CD4-positive, alpha-beta T cell (primary cell): ENCODE measurements at regions not wholly inside any gene's neighbourhood (a gene's known extent, or its start where the extent isn't known, plus 50 kb on each side); places are given as distances from the start of the nearest gene placed in this dataset.

ENCODE experiments used
- ATAC-seq: fragments of 200-7000 bp; cut with Tn5 transposase; one replicate; pipeline ENCODE4 v1.10.0; 2022; ENCODE audit warnings: mild to moderate bottlenecking; ENCODE audit not compliant: poor library complexity
- CTCF ChIA-PET: fragments of 350-600 bp; sonication (Branson Sonifier 250); formaldehyde crosslinking; loops from one replicate; lab custom pipeline; 2021; ENCODE audit warnings: antibody characterized with exemption, inconsistent platforms; lab: Charles Lee
- POLR2A ChIA-PET: fragments of 350-600 bp; sonication (Branson Sonifier 250); formaldehyde crosslinking; loops from one replicate; lab custom pipeline; 2021; ENCODE audit warnings: antibody characterized with exemption, inconsistent platforms; lab: Charles Lee
- DNase-seq, 14 experiments: peaks; one replicate each; pipeline ENCODE4 v3.0.0-alpha.2; 2013 to 2020; ENCODE audit warnings: mixed read lengths in 2 of 14
- H3K27ac ChIP-seq, 2 donors: one replicate each; pipeline versions ENCODE4 v1.5.1 to v1.7.0; 2013; ENCODE audit warnings: low read length in 2 of 2, low read depth in 1 of 2, mild to moderate bottlenecking in 1 of 2
- H3K27me3 ChIP-seq, 2 experiments: 1 replicate in 1 of 2; 2 replicates in 1 of 2; pipeline versions ENCODE4 v1.6.1 to v1.7.0; 2013; ENCODE audit warnings: low read length in 2 of 2, control low read depth in 1 of 2, mild to moderate bottlenecking in 1 of 2, moderate library complexity in 1 of 2; ENCODE audit not compliant: insufficient read depth in 2 of 2, control insufficient read depth in 1 of 2
- H3K36me3 ChIP-seq: one replicate; pipeline ENCODE4 v1.6.1; 2013; ENCODE audit warnings: low read length, control low read depth; ENCODE audit not compliant: insufficient read depth
- H3K4me1 ChIP-seq: one replicate; pipeline ENCODE4 v1.6.1; 2013; ENCODE audit warnings: low read length, control low read depth; ENCODE audit not compliant: insufficient read depth
- H3K4me3 ChIP-seq: one replicate; pipeline ENCODE4 v1.5.1; 2013; ENCODE audit warnings: mild to moderate bottlenecking, low read length, moderate library complexity
- H3K9me3 ChIP-seq, 2 experiments: 1 replicate in 1 of 2; 2 replicates in 1 of 2; pipeline versions ENCODE4 v1.6.1 to v1.7.0; 2013; ENCODE audit warnings: low read length in 2 of 2, mild to moderate bottlenecking in 2 of 2, control low read depth in 1 of 2, moderate library complexity in 1 of 2; ENCODE audit not compliant: control insufficient read depth in 1 of 2, insufficient read depth in 1 of 2
- H3K27ac Mint-ChIP-seq: one replicate; pipeline ENCODE4 v1.8.0; 2020; ENCODE audit warnings: mixed read lengths
- H3K27me3 Mint-ChIP-seq: one replicate; pipeline ENCODE4 v1.8.0; 2021; ENCODE audit warnings: mixed read lengths
- H3K36me3 Mint-ChIP-seq: one replicate; pipeline ENCODE4 v1.8.0; 2021; ENCODE audit warnings: low read depth, mixed read lengths
- H3K4me1 Mint-ChIP-seq: one replicate; pipeline ENCODE4 v1.8.0; 2021; ENCODE audit warnings: low read depth, mixed read lengths
- H3K4me3 Mint-ChIP-seq: one replicate; pipeline ENCODE4 v1.8.0; 2020; ENCODE audit warnings: mild to moderate bottlenecking, mixed read lengths
- H3K9me3 Mint-ChIP-seq: one replicate; pipeline ENCODE4 v1.8.0; 2020; ENCODE audit warnings: mixed read lengths
- CTCF ChIP-seq: fragments of 200-600 bp; IDR thresholded peaks from one replicate; pipeline ENCODE4 v1.8.0; 2022; ENCODE audit warnings: antibody characterized with exemption, mild to moderate bottlenecking
- intact Hi-C, 2 experiments: fragments of 100-400 bp; cut with DNase I in 1 of 2; cut with micrococcal nuclease in 1 of 2; formaldehyde crosslinking; loops; one replicate each; pipeline versions ENCODE4 v1.15.1 to v1.9.0; 2023 to 2025; cut with DNase I, micrococcal nuclease

GRCh38 chr1:221241592-221241991 lies 362.3 kb downstream of the HLX start:
- ATAC-seq, result no peak
- Mint-ChIP-seq H3K36me3 (no peaks in the 10 kb centered on the region), H3K4me1 (no peaks in the 10 kb centered on the region), H3K9me3 (no peaks in the 10 kb centered on the region), H3K27ac (no peak overlapping the region), H3K4me3 (no peak overlapping the region), H3K27me3 (peaks cover 10% of the 10 kb centered on the region)
- ChIA-PET CTCF (no interaction called here), POLR2A (no interaction called here)
- no peak overlapping the region for H3K4me3 ChIP-seq
- H3K27ac ChIP-seq, result no peak overlapping the region
- TF ChIP-seq CTCF, result no peak
- no peaks in the 10 kb centered on the region for H3K36me3 ChIP-seq
- H3K4me1 ChIP-seq, result no peaks in the 10 kb centered on the region
- no peak for DNase-seq
- intact Hi-C loops, result no loop called here
- no peaks in the 10 kb centered on the region for H3K27me3 ChIP-seq
- H3K9me3 ChIP-seq, result no peaks in the 10 kb centered on the region

GRCh38 chr1:221246067-221246466 lies 366.8 kb downstream of the HLX start:
- Mint-ChIP-seq H3K27me3 (peaks cover 15% of the 10 kb centered on the region), H3K36me3 (no peaks in the 10 kb centered on the region), H3K4me1 (no peaks in the 10 kb centered on the region), H3K9me3 (no peaks in the 10 kb centered on the region), H3K27ac (no peak overlapping the region), H3K4me3 (no peak overlapping the region)
- ChIA-PET POLR2A (no interaction called here), CTCF (no interaction called here)
- DNase-seq (no peak), ATAC-seq (no peak)
- H3K27ac ChIP-seq, result no peak overlapping the region
- H3K9me3 ChIP-seq, result no peaks in the 10 kb centered on the region
- TF ChIP-seq CTCF, result no peak
- H3K4me3 ChIP-seq, result no peak overlapping the region
- intact Hi-C loops, result no loop called here
- H3K27me3 ChIP-seq, result no peaks in the 10 kb centered on the region
- H3K36me3 ChIP-seq, result no peaks in the 10 kb centered on the region
- no peaks in the 10 kb centered on the region for H3K4me1 ChIP-seq

DNA sequence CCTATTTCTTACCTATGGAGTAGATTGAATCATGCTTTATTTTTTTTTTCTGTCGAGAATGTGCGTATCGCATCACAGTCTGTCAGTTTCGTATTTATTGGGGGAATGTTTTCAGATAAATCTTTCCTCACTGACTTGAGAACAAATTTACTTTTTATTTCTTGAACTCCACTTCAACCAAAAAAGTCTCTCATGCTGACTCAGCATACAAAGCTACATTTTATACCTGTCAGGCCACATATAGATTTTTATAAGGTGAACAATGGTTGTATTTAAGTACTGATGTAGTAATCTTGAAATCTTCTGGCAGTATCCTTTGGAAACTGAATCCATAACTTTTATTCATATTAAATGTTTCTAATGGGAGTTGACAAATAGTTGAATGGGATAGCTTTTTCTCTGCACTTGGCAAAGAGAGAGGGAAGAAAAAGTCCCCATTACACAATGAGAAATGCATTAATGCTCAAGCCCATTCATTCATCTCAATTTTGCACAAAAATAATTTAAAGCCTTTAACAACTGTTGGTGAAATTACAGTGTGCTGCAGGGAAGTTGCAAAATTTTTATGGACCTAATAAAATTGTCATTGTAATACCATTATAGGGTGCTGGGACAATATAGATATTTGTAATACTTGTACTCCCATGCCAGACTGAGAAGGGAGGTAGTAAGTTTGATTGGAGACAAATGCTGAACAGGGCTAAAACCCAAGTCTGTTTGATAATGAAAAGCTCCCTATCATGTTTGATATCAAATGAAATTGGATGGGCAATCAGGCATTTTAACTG lies 367.6 kb downstream of the HLX start:
- ChIA-PET POLR2A (no interaction called here), CTCF (no interaction called here)
- no peak overlapping the region for H3K4me3 ChIP-seq
- H3K27ac Mint-ChIP-seq, result no peak overlapping the region
- ATAC-seq (no peak), DNase-seq (no peak)
- H3K27me3 ChIP-seq, result no peaks in the 10 kb centered on the region
- H3K9me3 Mint-ChIP-seq, result no peaks in the 10 kb centered on the region
- peaks cover 15% of the 10 kb centered on the region for H3K27me3 Mint-ChIP-seq
- intact Hi-C loops, result no loop called here
- H3K36me3 ChIP-seq, result no peaks in the 10 kb centered on the region
- H3K4me1 Mint-ChIP-seq, result no peaks in the 10 kb centered on the region
- no peaks in the 10 kb centered on the region for H3K4me1 ChIP-seq
- H3K4me3 Mint-ChIP-seq, result no peak overlapping the region
- no peaks in the 10 kb centered on the region for H3K36me3 Mint-ChIP-seq
- H3K27ac ChIP-seq, result no peak overlapping the region
- TF ChIP-seq CTCF, result no peak
- H3K9me3 ChIP-seq, result no peaks in the 10 kb centered on the region
